ENCODE measurements at regions not wholly inside any gene's neighbourhood (a gene's known extent, or its start where the extent isn't known, plus 50 kb on each side); places are given as distances from the start of the nearest gene placed in this dataset.

DNA sequence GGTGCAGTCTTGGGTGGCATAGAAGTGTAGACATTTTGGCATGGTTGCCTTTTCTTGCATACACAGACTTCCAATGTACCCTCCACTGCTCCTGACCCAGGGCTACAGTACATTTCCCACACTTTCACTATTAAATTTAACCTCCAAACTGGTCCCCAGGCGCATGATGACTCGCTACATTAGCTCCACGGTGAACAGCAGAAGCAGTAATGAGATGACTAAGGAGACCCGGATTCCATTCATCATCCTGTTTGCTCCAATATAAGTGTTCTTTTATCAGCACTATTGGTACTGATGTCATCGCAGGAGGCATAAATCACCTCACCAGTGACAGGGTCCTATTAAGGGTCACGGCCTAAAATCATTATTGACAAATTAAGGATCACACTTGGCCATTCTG, 316.5 kb downstream of the EN1 start:
- Histone ChIP-seq H3K27ac (ENCODE audit: low read depth, low read length) (no peak overlapping the region), H4K20me1 (ENCODE audit: insufficient read depth, low read length) (no peaks in the 10 kb centered on the region), H3K36me3 (ENCODE audit: insufficient read depth, low read length) (no peaks in the 10 kb centered on the region), H3K27me3 (ENCODE audit: insufficient read depth, low read length) (no peaks in the 10 kb centered on the region), H3K9me3 (ENCODE audit: insufficient read depth, low read depth, low read length) (no peaks in the 10 kb centered on the region), H3K4me3 (ENCODE audit: insufficient read depth, low read depth, low read length) (no peak overlapping the region), H3K79me2 (ENCODE audit: insufficient read depth, low read length) (no peaks in the 10 kb centered on the region), H3K9ac (ENCODE audit: low read length) (no peak overlapping the region), H2AFZ (ENCODE audit: low read depth, low read length) (no peak overlapping the region), H3K4me2 (ENCODE audit: low read length) (no peak overlapping the region), H3K4me1 (ENCODE audit: insufficient read depth, low read length) (no peaks in the 10 kb centered on the region)
- Mint-ChIP-seq H3K27ac (ENCODE audit: unreplicated experiment) (no peak overlapping the region), H3K36me3 (ENCODE audit: low read depth, unreplicated experiment) (peaks cover 1% of the 10 kb centered on the region), H3K27me3 (ENCODE audit: low read depth, unreplicated experiment) (peaks cover 5% of the 10 kb centered on the region), H3K4me1 (ENCODE audit: low read depth, unreplicated experiment) (peaks cover 12% of the 10 kb centered on the region), H3K9me3 (ENCODE audit: unreplicated experiment) (peaks cover 16% of the 10 kb centered on the region), H3K4me3 (ENCODE audit: unreplicated experiment) (no peak overlapping the region)
- DNase-seq (ENCODE audit: low read depth) (peak; percentile 69), FAIRE-seq (no peak)
- TF ChIP-seq EZH2 (IDR thresholded peaks at IDR 0.05; ENCODE audit: insufficient read depth, low read length), result no peak
- TF ChIP-seq, protein P1, sequence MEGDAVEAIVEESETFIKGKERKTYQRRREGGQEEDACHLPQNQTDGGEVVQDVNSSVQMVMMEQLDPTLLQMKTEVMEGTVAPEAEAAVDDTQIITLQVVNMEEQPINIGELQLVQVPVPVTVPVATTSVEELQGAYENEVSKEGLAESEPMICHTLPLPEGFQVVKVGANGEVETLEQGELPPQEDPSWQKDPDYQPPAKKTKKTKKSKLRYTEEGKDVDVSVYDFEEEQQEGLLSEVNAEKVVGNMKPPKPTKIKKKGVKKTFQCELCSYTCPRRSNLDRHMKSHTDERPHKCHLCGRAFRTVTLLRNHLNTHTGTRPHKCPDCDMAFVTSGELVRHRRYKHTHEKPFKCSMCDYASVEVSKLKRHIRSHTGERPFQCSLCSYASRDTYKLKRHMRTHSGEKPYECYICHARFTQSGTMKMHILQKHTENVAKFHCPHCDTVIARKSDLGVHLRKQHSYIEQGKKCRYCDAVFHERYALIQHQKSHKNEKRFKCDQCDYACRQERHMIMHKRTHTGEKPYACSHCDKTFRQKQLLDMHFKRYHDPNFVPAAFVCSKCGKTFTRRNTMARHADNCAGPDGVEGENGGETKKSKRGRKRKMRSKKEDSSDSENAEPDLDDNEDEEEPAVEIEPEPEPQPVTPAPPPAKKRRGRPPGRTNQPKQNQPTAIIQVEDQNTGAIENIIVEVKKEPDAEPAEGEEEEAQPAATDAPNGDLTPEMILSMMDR (IDR thresholded peaks at IDR 0.05; ENCODE audit: insufficient read depth, low read depth, low read length), result no peak

- Histone ChIP-seq H3K36me3 (ENCODE audit: insufficient read depth, low read length) (no peaks in the 10 kb centered on the region), H3K4me3 (ENCODE audit: insufficient read depth, low read depth, low read length) (no peak overlapping the region), H3K9me3 (ENCODE audit: insufficient read depth, low read depth, low read length) (no peaks in the 10 kb centered on the region), H3K4me2 (ENCODE audit: low read length) (no peak overlapping the region), H3K4me1 (ENCODE audit: insufficient read depth, low read length) (no peaks in the 10 kb centered on the region), H3K9ac (ENCODE audit: low read length) (no peak overlapping the region), H4K20me1 (ENCODE audit: insufficient read depth, low read length) (no peaks in the 10 kb centered on the region), H3K79me2 (ENCODE audit: insufficient read depth, low read length) (no peaks in the 10 kb centered on the region), H3K27ac (ENCODE audit: low read depth, low read length) (no peak overlapping the region), H3K27me3 (ENCODE audit: insufficient read depth, low read length) (no peaks in the 10 kb centered on the region), H2AFZ (ENCODE audit: low read depth, low read length) (no peak overlapping the region)
- no peak for FAIRE-seq
- no peak for DNase-seq (ENCODE audit: low read depth)
- no peak overlapping the region for H3K27ac Mint-ChIP-seq (ENCODE audit: unreplicated experiment)
- H3K4me3 Mint-ChIP-seq (ENCODE audit: unreplicated experiment), result no peak overlapping the region
- peaks cover 12% of the 10 kb centered on the region for H3K4me1 Mint-ChIP-seq (ENCODE audit: low read depth, unreplicated experiment)
- H3K27me3 Mint-ChIP-seq (ENCODE audit: low read depth, unreplicated experiment), result peaks cover 3% of the 10 kb centered on the region
- no peak for TF ChIP-seq EZH2 (IDR thresholded peaks at IDR 0.05; ENCODE audit: insufficient read depth, low read length)
- TF ChIP-seq, protein P1 (IDR thresholded peaks at IDR 0.05; ENCODE audit: insufficient read depth, low read depth, low read length), result no peak
- peaks cover 9% of the 10 kb centered on the region for H3K9me3 Mint-ChIP-seq (ENCODE audit: unreplicated experiment)
- no peaks in the 10 kb centered on the region for H3K36me3 Mint-ChIP-seq (ENCODE audit: low read depth, unreplicated experiment)
Measured at GRCh38 chr2:118529908-118530599, 317.4 kb downstream of the EN1 start.

DNA sequence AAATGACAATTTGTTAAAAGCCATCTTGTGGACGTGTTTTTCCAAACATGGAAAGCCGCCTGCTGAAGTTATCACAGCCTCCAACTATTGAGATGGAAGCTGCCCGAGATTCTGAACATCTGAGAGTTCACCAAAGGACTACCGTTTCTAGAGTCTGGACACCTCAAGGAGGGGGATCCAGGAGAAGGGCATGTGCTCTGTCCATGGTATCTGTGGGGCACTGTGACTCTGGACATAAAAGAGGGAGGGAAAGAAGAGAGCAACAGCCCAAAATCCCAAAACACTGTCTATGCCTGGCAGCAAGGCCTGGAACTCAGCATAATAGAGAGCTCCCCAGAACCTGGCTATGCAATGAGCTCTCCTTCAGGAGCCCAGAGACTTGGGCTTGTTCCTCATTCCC, 319.9 kb downstream of the EN1 start:
- no peaks in the 10 kb centered on the region for H3K36me3 ChIP-seq (ENCODE audit: insufficient read depth, low read length)
- FAIRE-seq, result no peak
- Mint-ChIP-seq H3K27ac (ENCODE audit: unreplicated experiment) (no peak overlapping the region), H3K4me1 (ENCODE audit: low read depth, unreplicated experiment) (peaks cover 12% of the 10 kb centered on the region), H3K36me3 (ENCODE audit: low read depth, unreplicated experiment) (no peaks in the 10 kb centered on the region), H3K9me3 (ENCODE audit: unreplicated experiment) (peaks cover 8% of the 10 kb centered on the region), H3K27me3 (ENCODE audit: low read depth, unreplicated experiment) (no peaks in the 10 kb centered on the region), H3K4me3 (ENCODE audit: unreplicated experiment) (no peak overlapping the region)
- TF ChIP-seq, protein P1 (IDR thresholded peaks at IDR 0.05; ENCODE audit: insufficient read depth, low read depth, low read length), result no peak
- no peak for TF ChIP-seq EZH2 (IDR thresholded peaks at IDR 0.05; ENCODE audit: insufficient read depth, low read length)
- no peaks in the 10 kb centered on the region for H3K4me1 ChIP-seq (ENCODE audit: insufficient read depth, low read length)
- no peak overlapping the region for H3K4me2 ChIP-seq (ENCODE audit: low read length)
- H3K79me2 ChIP-seq (ENCODE audit: insufficient read depth, low read length), result no peaks in the 10 kb centered on the region
- no peak overlapping the region for H3K27ac ChIP-seq (ENCODE audit: low read depth, low read length)
- H3K27me3 ChIP-seq (ENCODE audit: insufficient read depth, low read length), result no peaks in the 10 kb centered on the region
- no peak overlapping the region for H3K4me3 ChIP-seq (ENCODE audit: insufficient read depth, low read depth, low read length)
- H3K9me3 ChIP-seq (ENCODE audit: insufficient read depth, low read depth, low read length), result no peaks in the 10 kb centered on the region
- H2AFZ ChIP-seq (ENCODE audit: low read depth, low read length), result no peak overlapping the region
- DNase-seq (ENCODE audit: low read depth), result no peak
- H4K20me1 ChIP-seq (ENCODE audit: insufficient read depth, low read length), result no peaks in the 10 kb centered on the region
- no peak overlapping the region for H3K9ac ChIP-seq (ENCODE audit: low read length)
